ENCODE measurements at regions not wholly inside any gene's neighbourhood (a gene's known extent, or its start where the extent isn't known, plus 50 kb on each side); places are given as distances from the start of the nearest gene placed in this dataset.

GRCh38 chr1:233725423-233725822, 111.5 kb downstream of the KCNK1 start:
- ChIA-PET POLR2A (ENCODE audit: unreplicated experiment) (no interaction called here), CTCF (no interaction called here)
- no peak overlapping the region for H2AFZ ChIP-seq (ENCODE audit: low read length)
- no peak overlapping the region for H3K4me2 ChIP-seq (ENCODE audit: low read length)
- H4K20me1 ChIP-seq (ENCODE audit: low read length): no peaks in the 10 kb centered on the region
- no TSS peak for BruUV-seq (replicated peaks)
- ATAC-seq (no peak), DNase-seq (no peak)
- H3K27ac ChIP-seq (ENCODE audit: low read length): no peak overlapping the region
- intact Hi-C loops (cut with micrococcal nuclease): no loop called here
- no peaks in the 10 kb centered on the region for H3K27me3 ChIP-seq (ENCODE audit: low read length)
- TF ChIP-seq EZH2phosphoT487 (IDR thresholded peaks at IDR 0.05; ENCODE audit: borderline replicate concordance, low read length) (no peak), CTCF (conservative IDR thresholded peaks at IDR 0.05; ENCODE audit: low read depth, low read length) (no peak; the same call in 1 of the 2 replicates), EZH2 (IDR thresholded peaks at IDR 0.05; ENCODE audit: low read length, unreplicated experiment) (no peak)
- H3K79me2 ChIP-seq (ENCODE audit: low read length): no peaks in the 10 kb centered on the region
- no peaks in the 10 kb centered on the region for H3F3A ChIP-seq (ENCODE audit: low read length, unreplicated experiment)
- no peaks in the 10 kb centered on the region for H3K36me3 ChIP-seq (ENCODE audit: low read depth, low read length)
- no peak overlapping the region for H3K9ac ChIP-seq (ENCODE audit: low read length)
- no peaks in the 10 kb centered on the region for H3K9me3 ChIP-seq (ENCODE audit: low read length)
- H3K4me3 ChIP-seq (ENCODE audit: low read length): no peak overlapping the region
- no peaks in the 10 kb centered on the region for H3K9me2 ChIP-seq (replicated peaks; ENCODE audit: low read length)
- H3K4me1 ChIP-seq (ENCODE audit: insufficient read depth, low read length): peaks cover 4% of the 10 kb centered on the region; the same call in 1 of the 2 replicates

GRCh38 chr1:233728721-233729120, 114.8 kb downstream of the KCNK1 start:
- no peak for DNase-seq
- no peak overlapping the region for H2AFZ ChIP-seq (ENCODE audit: low read length)
- no peaks in the 10 kb centered on the region for H3K4me1 ChIP-seq (ENCODE audit: insufficient read depth, low read length)
- BruUV-seq (replicated peaks): no TSS peak
- H3K36me3 ChIP-seq (ENCODE audit: low read depth, low read length): no peaks in the 10 kb centered on the region
- no peaks in the 10 kb centered on the region for H3F3A ChIP-seq (ENCODE audit: low read length, unreplicated experiment)
- H3K4me2 ChIP-seq (ENCODE audit: low read length): no peak overlapping the region
- TF ChIP-seq CTCF (conservative IDR thresholded peaks at IDR 0.05; ENCODE audit: low read depth, low read length): no peak
- TF ChIP-seq EZH2phosphoT487 (IDR thresholded peaks at IDR 0.05; ENCODE audit: borderline replicate concordance, low read length): no peak
- TF ChIP-seq EZH2 (IDR thresholded peaks at IDR 0.05; ENCODE audit: low read length, unreplicated experiment): no peak
- no peak for ATAC-seq
- no peak overlapping the region for H3K9ac ChIP-seq (ENCODE audit: low read length)
- POLR2A ChIA-PET (ENCODE audit: unreplicated experiment): no interaction called here
- H3K9me2 ChIP-seq (replicated peaks; ENCODE audit: low read length): no peaks in the 10 kb centered on the region
- no peak overlapping the region for H3K4me3 ChIP-seq (ENCODE audit: low read length)
- intact Hi-C loops (cut with micrococcal nuclease): no loop called here
- H3K27ac ChIP-seq (ENCODE audit: low read length): no peak overlapping the region
- no peaks in the 10 kb centered on the region for H3K9me3 ChIP-seq (ENCODE audit: low read length)
- H3K27me3 ChIP-seq (ENCODE audit: low read length): no peaks in the 10 kb centered on the region
- H4K20me1 ChIP-seq (ENCODE audit: low read length): no peaks in the 10 kb centered on the region
- no peaks in the 10 kb centered on the region for H3K79me2 ChIP-seq (ENCODE audit: low read length)
- CTCF ChIA-PET: interaction anchor here (0.6 kb wide), 1 partner anchor 55 kb away, joined by 3 read pairs; no protein-coding TSS in a partner anchor

GRCh38 chr1:233730380-233730779, 116.5 kb downstream of the KCNK1 start:
- Histone ChIP-seq H3K9me2 (replicated peaks; ENCODE audit: low read length) (no peaks in the 10 kb centered on the region), H3F3A (ENCODE audit: low read length, unreplicated experiment) (no peaks in the 10 kb centered on the region), H3K9me3 (ENCODE audit: low read length) (no peaks in the 10 kb centered on the region), H3K4me1 (ENCODE audit: insufficient read depth, low read length) (no peaks in the 10 kb centered on the region), H3K4me2 (ENCODE audit: low read length) (no peak overlapping the region), H2AFZ (ENCODE audit: low read length) (no peak overlapping the region), H3K9ac (ENCODE audit: low read length) (no peak overlapping the region), H3K4me3 (ENCODE audit: low read length) (no peak overlapping the region), H3K27ac (ENCODE audit: low read length) (no peak overlapping the region), H4K20me1 (ENCODE audit: low read length) (no peaks in the 10 kb centered on the region), H3K79me2 (ENCODE audit: low read length) (no peaks in the 10 kb centered on the region), H3K36me3 (ENCODE audit: low read depth, low read length) (no peaks in the 10 kb centered on the region), H3K27me3 (ENCODE audit: low read length) (no peaks in the 10 kb centered on the region)
- TF ChIP-seq CTCF (conservative IDR thresholded peaks at IDR 0.05; ENCODE audit: low read depth, low read length) (no peak), EZH2phosphoT487 (IDR thresholded peaks at IDR 0.05; ENCODE audit: borderline replicate concordance, low read length) (no peak), EZH2 (IDR thresholded peaks at IDR 0.05; ENCODE audit: low read length, unreplicated experiment) (no peak)
- no peak for DNase-seq
- BruUV-seq (replicated peaks): no TSS peak
- CTCF ChIA-PET: no interaction called here
- ATAC-seq: no peak
- POLR2A ChIA-PET (ENCODE audit: unreplicated experiment): no interaction called here
- intact Hi-C loops (cut with micrococcal nuclease): no loop called here
